ENCODE measurements at regions not wholly inside any gene's neighbourhood (a gene's known extent, or its start where the extent isn't known, plus 50 kb on each side); places are given as distances from the start of the nearest gene placed in this dataset.

DNA sequence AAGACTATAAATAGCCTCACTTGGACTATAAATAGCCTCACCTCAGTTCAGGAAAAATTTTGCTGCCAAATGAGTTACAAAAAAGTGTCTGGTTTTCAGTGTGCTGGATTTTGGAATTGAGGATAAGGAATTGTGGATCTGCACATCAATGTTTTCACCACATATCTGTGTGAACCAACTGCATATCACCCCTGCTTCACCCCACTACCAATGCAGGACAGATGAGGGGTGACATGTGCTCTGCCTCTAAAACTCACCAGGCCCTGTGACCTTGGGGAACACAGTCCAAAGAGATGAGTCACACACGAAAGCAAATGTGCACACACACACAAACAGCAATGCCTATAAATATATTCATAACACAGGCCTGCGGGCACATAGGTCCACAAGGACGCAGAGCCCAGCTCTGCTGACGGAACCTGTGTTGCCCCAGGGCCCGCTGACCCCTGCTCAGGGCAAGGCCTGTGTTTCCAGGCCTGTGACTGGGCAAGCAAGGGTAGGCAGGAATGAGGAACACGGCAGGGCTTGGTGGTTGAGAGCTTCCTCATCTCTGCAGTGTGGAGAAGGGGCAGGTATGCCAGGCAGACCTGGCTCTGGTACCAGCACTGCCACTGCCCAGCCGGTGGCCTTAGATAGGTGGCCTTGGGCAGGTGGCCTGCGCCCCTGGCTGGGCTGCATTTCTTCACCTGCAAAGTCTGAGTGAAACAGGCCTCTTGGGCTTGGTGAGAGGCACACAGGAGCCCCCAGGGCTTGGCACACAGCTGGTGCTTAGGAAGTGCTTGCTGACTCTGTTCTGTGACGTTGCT lies 82.4 kb downstream of the ARL6IP4 start (continued):
- TF ChIP-seq ZNF350 (CRISPR knock-in tag; IDR thresholded peaks at IDR 0.05; ENCODE audit: borderline replicate concordance, low read depth) (peak; percentile 49; the same call in 1 of the 2 replicates), ZNF225 (CRISPR knock-in tag; IDR thresholded peaks at IDR 0.05) (0 out of 2 replicates have a peak, but pooled peaks have one; percentile 32), KLF12 (CRISPR knock-in tag; IDR thresholded peaks at IDR 0.05; ENCODE audit: borderline replicate concordance) (no peak), SP2 (CRISPR knock-in tag; IDR thresholded peaks at IDR 0.05) (no peak), ZNF17 (CRISPR knock-in tag; IDR thresholded peaks at IDR 0.05) (no peak), TAF1 (CRISPR knock-in tag; IDR thresholded peaks at IDR 0.05) (0 out of 2 replicates have a peak, but pooled peaks have one; percentile 24), KAT8 (CRISPR knock-in tag; IDR thresholded peaks at IDR 0.05) (peak; percentile 61), REST (IDR thresholded peaks at IDR 0.05; ENCODE audit: borderline replicate concordance in 1 of 2, low read depth in 1 of 2, low read length in 2 of 2) (0 out of 4 replicates have a peak, but pooled peaks of 1 of the 2 experiments have one; percentile 19), ZNF768 (CRISPR knock-in tag; IDR thresholded peaks at IDR 0.05) (0 out of 2 replicates have a peak, but pooled peaks have one; percentile 28), EP300 (IDR thresholded peaks at IDR 0.05; ENCODE audit: low read depth in 2 of 2, low read length in 2 of 2) (peak in 1 of 2 experiments; percentile 65; a peak in 1 of 4 replicates), EP300 (CRISPR knock-in tag; IDR thresholded peaks at IDR 0.05; ENCODE audit: borderline replicate concordance) (peak; percentile 26; the same call in 1 of the 2 replicates), ZNF605 (CRISPR knock-in tag; IDR thresholded peaks at IDR 0.05) (peak; percentile 74), ZFP91 (CRISPR knock-in tag; IDR thresholded peaks at IDR 0.05; ENCODE audit: borderline replicate concordance) (peak; percentile 77; the same call in 1 of the 2 replicates), SPEN (CRISPR knock-in tag; IDR thresholded peaks at IDR 0.05; ENCODE audit: low read depth) (no peak; the same call in 1 of the 2 replicates), ATF2 (CRISPR knock-in tag; IDR thresholded peaks at IDR 0.05) (peak; percentile 41; the same call in 1 of the 2 replicates)
- TF ChIP-seq, protein P1, sequence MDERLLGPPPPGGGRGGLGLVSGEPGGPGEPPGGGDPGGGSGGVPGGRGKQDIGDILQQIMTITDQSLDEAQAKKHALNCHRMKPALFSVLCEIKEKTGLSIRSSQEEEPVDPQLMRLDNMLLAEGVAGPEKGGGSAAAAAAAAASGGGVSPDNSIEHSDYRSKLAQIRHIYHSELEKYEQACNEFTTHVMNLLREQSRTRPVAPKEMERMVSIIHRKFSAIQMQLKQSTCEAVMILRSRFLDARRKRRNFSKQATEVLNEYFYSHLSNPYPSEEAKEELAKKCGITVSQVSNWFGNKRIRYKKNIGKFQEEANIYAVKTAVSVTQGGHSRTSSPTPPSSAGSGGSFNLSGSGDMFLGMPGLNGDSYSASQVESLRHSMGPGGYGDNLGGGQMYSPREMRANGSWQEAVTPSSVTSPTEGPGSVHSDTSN (CRISPR knock-in tag; IDR thresholded peaks at IDR 0.05): no peak

All from HepG2 (cell line).